ENCODE measurements at regions not wholly inside any gene's neighbourhood (a gene's known extent, or its start where the extent isn't known, plus 50 kb on each side); places are given as distances from the start of the nearest gene placed in this dataset.

DNA sequence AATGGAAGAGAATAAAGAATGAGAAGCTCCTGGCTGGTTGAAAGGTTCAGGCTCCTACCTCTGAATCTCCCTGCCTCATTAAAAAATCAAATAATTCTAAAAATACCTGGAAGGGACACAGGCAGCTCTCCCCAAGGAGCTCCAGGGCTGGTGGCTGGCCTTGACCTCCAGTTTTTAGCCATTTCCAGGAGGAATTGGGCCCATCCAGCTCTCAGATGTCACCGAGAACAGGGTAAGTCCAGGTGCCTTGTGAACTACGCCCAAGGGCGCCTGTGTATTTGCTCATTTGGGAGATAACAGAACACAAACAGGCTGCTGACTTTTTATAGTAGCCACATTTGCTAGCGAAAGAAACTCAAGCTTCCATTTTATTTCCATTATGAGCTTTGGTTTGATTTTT lies 321.0 kb upstream of the C1orf174 start:
- H3K27me3 ChIP-seq (ENCODE audit: insufficient read depth, low read length) = no peaks in the 10 kb centered on the region
- no peak overlapping the region for H3K4me2 ChIP-seq (ENCODE audit: low read length)
- peaks cover 2% of the 10 kb centered on the region for H3K9me3 ChIP-seq (ENCODE audit: insufficient read depth, low read depth, low read length)
- no peak overlapping the region for H3K27ac ChIP-seq (ENCODE audit: low read depth, low read length)
- H3K4me3 ChIP-seq (ENCODE audit: insufficient read depth, low read depth, low read length) = no peak overlapping the region
- no peak for DNase-seq (ENCODE audit: low read depth)
- H3K4me1 ChIP-seq (ENCODE audit: insufficient read depth, low read length) = no peaks in the 10 kb centered on the region
- peaks cover 5% of the 10 kb centered on the region for H3K27me3 Mint-ChIP-seq (ENCODE audit: low read depth, unreplicated experiment)
- no peaks in the 10 kb centered on the region for H3K79me2 ChIP-seq (ENCODE audit: insufficient read depth, low read length)
- H3K4me1 Mint-ChIP-seq (ENCODE audit: low read depth, unreplicated experiment) = no peaks in the 10 kb centered on the region
- H3K9me3 Mint-ChIP-seq (ENCODE audit: unreplicated experiment) = peaks cover 18% of the 10 kb centered on the region
- TF ChIP-seq EZH2 (IDR thresholded peaks at IDR 0.05; ENCODE audit: insufficient read depth, low read length) = no peak
- TF ChIP-seq, protein P1, sequence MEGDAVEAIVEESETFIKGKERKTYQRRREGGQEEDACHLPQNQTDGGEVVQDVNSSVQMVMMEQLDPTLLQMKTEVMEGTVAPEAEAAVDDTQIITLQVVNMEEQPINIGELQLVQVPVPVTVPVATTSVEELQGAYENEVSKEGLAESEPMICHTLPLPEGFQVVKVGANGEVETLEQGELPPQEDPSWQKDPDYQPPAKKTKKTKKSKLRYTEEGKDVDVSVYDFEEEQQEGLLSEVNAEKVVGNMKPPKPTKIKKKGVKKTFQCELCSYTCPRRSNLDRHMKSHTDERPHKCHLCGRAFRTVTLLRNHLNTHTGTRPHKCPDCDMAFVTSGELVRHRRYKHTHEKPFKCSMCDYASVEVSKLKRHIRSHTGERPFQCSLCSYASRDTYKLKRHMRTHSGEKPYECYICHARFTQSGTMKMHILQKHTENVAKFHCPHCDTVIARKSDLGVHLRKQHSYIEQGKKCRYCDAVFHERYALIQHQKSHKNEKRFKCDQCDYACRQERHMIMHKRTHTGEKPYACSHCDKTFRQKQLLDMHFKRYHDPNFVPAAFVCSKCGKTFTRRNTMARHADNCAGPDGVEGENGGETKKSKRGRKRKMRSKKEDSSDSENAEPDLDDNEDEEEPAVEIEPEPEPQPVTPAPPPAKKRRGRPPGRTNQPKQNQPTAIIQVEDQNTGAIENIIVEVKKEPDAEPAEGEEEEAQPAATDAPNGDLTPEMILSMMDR (IDR thresholded peaks at IDR 0.05; ENCODE audit: insufficient read depth, low read depth, low read length) = no peak
- H3K27ac Mint-ChIP-seq (ENCODE audit: unreplicated experiment) = no peak overlapping the region
- FAIRE-seq = no peak
- H3K4me3 Mint-ChIP-seq (ENCODE audit: unreplicated experiment) = no peak overlapping the region
- no peak overlapping the region for H2AFZ ChIP-seq (ENCODE audit: low read depth, low read length)
- no peak overlapping the region for H3K9ac ChIP-seq (ENCODE audit: low read length)
- H4K20me1 ChIP-seq (ENCODE audit: insufficient read depth, low read length) = no peaks in the 10 kb centered on the region
- H3K36me3 Mint-ChIP-seq (ENCODE audit: low read depth, unreplicated experiment) = peaks cover 2% of the 10 kb centered on the region
- H3K36me3 ChIP-seq (ENCODE audit: insufficient read depth, low read length) = no peaks in the 10 kb centered on the region

DNA sequence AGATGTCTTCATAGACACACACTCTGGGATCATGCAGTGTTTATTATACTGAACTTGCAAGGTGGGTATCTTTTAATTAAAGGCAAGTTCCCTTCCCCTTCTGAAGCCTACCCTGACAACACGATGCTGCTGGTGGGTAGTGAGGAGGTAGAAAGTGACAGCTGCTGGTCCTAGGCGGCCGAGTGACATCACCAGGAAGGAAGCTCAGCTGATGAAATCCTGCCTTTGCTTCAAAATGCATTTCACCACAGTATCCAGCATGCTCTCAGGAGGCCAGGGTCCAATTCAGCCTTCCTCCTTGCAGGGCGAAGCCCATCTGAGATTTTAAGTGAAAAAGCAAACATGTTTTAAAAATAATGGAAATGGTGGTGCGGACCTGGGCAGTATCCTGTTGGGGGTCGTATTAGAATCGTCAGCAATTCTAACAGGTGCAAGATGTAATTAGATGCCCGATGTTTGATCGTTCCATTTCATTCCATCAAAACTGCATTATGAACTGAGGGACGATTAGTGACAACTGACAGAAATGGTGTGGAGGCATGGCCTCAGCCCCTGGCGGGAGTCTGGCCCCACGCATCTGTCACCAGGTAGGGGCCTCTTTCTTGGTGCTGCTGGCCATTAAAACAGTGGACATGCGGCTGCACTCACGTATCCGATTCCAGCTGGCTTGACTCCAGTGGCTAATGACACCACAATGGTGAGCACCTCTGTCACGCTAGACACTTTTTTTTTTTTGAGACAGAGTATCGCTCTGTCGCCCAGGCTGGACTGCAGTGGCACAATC lies 324.8 kb upstream of the C1orf174 start:
- Mint-ChIP-seq H3K4me1 (ENCODE audit: low read depth, unreplicated experiment) (no peaks in the 10 kb centered on the region), H3K27me3 (ENCODE audit: low read depth, unreplicated experiment) (no peaks in the 10 kb centered on the region), H3K9me3 (ENCODE audit: unreplicated experiment) (peaks cover 7% of the 10 kb centered on the region), H3K36me3 (ENCODE audit: low read depth, unreplicated experiment) (peaks cover 2% of the 10 kb centered on the region), H3K27ac (ENCODE audit: unreplicated experiment) (no peak overlapping the region), H3K4me3 (ENCODE audit: unreplicated experiment) (no peak overlapping the region)
- peaks cover 5% of the 10 kb centered on the region for H3K9me3 ChIP-seq (ENCODE audit: insufficient read depth, low read depth, low read length)
- H3K4me3 ChIP-seq (ENCODE audit: insufficient read depth, low read depth, low read length) = no peak overlapping the region
- no peak overlapping the region for H3K27ac ChIP-seq (ENCODE audit: low read depth, low read length)
- H3K27me3 ChIP-seq (ENCODE audit: insufficient read depth, low read length) = no peaks in the 10 kb centered on the region
- H4K20me1 ChIP-seq (ENCODE audit: insufficient read depth, low read length) = no peaks in the 10 kb centered on the region
- FAIRE-seq (no peak), DNase-seq (ENCODE audit: low read depth) (no peak)
- no peaks in the 10 kb centered on the region for H3K4me1 ChIP-seq (ENCODE audit: insufficient read depth, low read length)
- H3K9ac ChIP-seq (ENCODE audit: low read length) = no peak overlapping the region
- H3K79me2 ChIP-seq (ENCODE audit: insufficient read depth, low read length) = no peaks in the 10 kb centered on the region
- H3K36me3 ChIP-seq (ENCODE audit: insufficient read depth, low read length) = no peaks in the 10 kb centered on the region
- no peak overlapping the region for H2AFZ ChIP-seq (ENCODE audit: low read depth, low read length)
- TF ChIP-seq, protein P1 (IDR thresholded peaks at IDR 0.05; ENCODE audit: insufficient read depth, low read depth, low read length) = no peak
- no peak for TF ChIP-seq EZH2 (IDR thresholded peaks at IDR 0.05; ENCODE audit: insufficient read depth, low read length)
- no peak overlapping the region for H3K4me2 ChIP-seq (ENCODE audit: low read length)

DNA sequence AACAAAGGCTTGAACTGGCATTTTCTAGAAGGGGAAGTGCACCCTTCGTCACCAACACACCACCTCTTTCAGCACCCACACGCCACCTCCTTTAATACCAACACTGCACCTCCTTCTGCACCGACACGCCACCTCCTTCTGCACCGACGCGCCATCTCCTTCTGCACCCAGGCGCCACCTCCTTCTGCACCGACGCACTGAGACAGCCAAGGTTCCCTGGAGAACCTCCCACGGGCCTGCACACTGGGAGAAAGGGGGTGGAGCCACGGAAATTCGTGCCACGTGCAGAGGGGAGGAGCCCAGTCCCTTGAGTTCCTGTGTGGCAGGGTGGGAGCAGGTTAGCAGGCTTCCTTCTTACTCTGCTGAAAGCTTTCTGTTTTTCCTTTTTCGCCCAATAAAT lies 327.9 kb upstream of the C1orf174 start:
- Histone ChIP-seq H3K4me3 (ENCODE audit: insufficient read depth, low read depth, low read length) (no peak overlapping the region), H3K27me3 (ENCODE audit: insufficient read depth, low read length) (no peaks in the 10 kb centered on the region), H3K9ac (ENCODE audit: low read length) (no peak overlapping the region), H3K9me3 (ENCODE audit: insufficient read depth, low read depth, low read length) (peaks cover 5% of the 10 kb centered on the region), H3K79me2 (ENCODE audit: insufficient read depth, low read length) (no peaks in the 10 kb centered on the region), H3K36me3 (ENCODE audit: insufficient read depth, low read length) (no peaks in the 10 kb centered on the region), H3K27ac (ENCODE audit: low read depth, low read length) (no peak overlapping the region), H2AFZ (ENCODE audit: low read depth, low read length) (no peak overlapping the region), H3K4me1 (ENCODE audit: insufficient read depth, low read length) (no peaks in the 10 kb centered on the region), H3K4me2 (ENCODE audit: low read length) (no peak overlapping the region), H4K20me1 (ENCODE audit: insufficient read depth, low read length) (no peaks in the 10 kb centered on the region)
- Mint-ChIP-seq H3K9me3 (ENCODE audit: unreplicated experiment) (peaks cover 7% of the 10 kb centered on the region), H3K4me1 (ENCODE audit: low read depth, unreplicated experiment) (no peaks in the 10 kb centered on the region), H3K27me3 (ENCODE audit: low read depth, unreplicated experiment) (no peaks in the 10 kb centered on the region), H3K27ac (ENCODE audit: unreplicated experiment) (no peak overlapping the region), H3K36me3 (ENCODE audit: low read depth, unreplicated experiment) (peaks cover 2% of the 10 kb centered on the region), H3K4me3 (ENCODE audit: unreplicated experiment) (no peak overlapping the region)
- TF ChIP-seq, protein P1 (IDR thresholded peaks at IDR 0.05; ENCODE audit: insufficient read depth, low read depth, low read length) = no peak
- TF ChIP-seq EZH2 (IDR thresholded peaks at IDR 0.05; ENCODE audit: insufficient read depth, low read length) = no peak
- DNase-seq (ENCODE audit: low read depth) (no peak), FAIRE-seq (no peak)
